ENCODE measurements at regions not wholly inside any gene's neighbourhood (a gene's known extent, or its start where the extent isn't known, plus 50 kb on each side); places are given as distances from the start of the nearest gene placed in this dataset.

GRCh38 chrX:69369999-69370398 is 134.1 kb upstream of the NALF2 start:
- H3K9ac ChIP-seq (ENCODE audit: low read depth in 1 of 3, low read length in 3 of 3): no peak overlapping the region
- peaks cover 0 to 3% (median 0%) of the 10 kb centered on the region in 3 donors for H3K4me1 ChIP-seq (ENCODE audit: control insufficient read depth in 3 of 3, insufficient read depth in 3 of 3, low read length in 3 of 3)
- no peak overlapping the region for H3K4me3 ChIP-seq (ENCODE audit: low read length in 3 of 3)
- no peak overlapping the region for H3K27ac ChIP-seq (ENCODE audit: low read depth, low read length)
- H3K36me3 ChIP-seq (ENCODE audit: control insufficient read depth in 3 of 3, insufficient read depth in 3 of 3, low read length in 3 of 3): no peaks in the 10 kb centered on the region
- H3K9me3 ChIP-seq (ENCODE audit: control insufficient read depth in 3 of 3, low read length in 3 of 3): no peaks in the 10 kb centered on the region
- peaks cover 0 to 12% (median 0%) of the 10 kb centered on the region in 3 donors for H3K27me3 ChIP-seq (ENCODE audit: control insufficient read depth in 3 of 3, insufficient read depth in 3 of 3, low read length in 3 of 3)

- Histone ChIP-seq H3K27me3 (ENCODE audit: control insufficient read depth in 3 of 3, insufficient read depth in 3 of 3, low read length in 3 of 3) (peaks cover 0 to 10% (median 0%) of the 10 kb centered on the region in 3 donors), H3K9ac (ENCODE audit: low read depth in 1 of 3, low read length in 3 of 3) (no peak overlapping the region), H3K36me3 (ENCODE audit: control insufficient read depth in 3 of 3, insufficient read depth in 3 of 3, low read length in 3 of 3) (no peaks in the 10 kb centered on the region), H3K4me3 (ENCODE audit: low read length in 3 of 3) (no peak overlapping the region), H3K9me3 (ENCODE audit: control insufficient read depth in 3 of 3, low read length in 3 of 3) (peaks cover 0 to 2% (median 0%) of the 10 kb centered on the region in 3 donors), H3K27ac (ENCODE audit: low read depth, low read length) (no peak overlapping the region), H3K4me1 (ENCODE audit: control insufficient read depth in 3 of 3, insufficient read depth in 3 of 3, low read length in 3 of 3) (peaks cover 3 to 6% (median 3%) of the 10 kb centered on the region in 3 donors)
Measured at GRCh38 chrX:69366183-69366582, 137.9 kb upstream of the NALF2 start.

GRCh38 chrX:69365755-69366154 is 138.4 kb upstream of the NALF2 start:
- no peak overlapping the region for H3K9ac ChIP-seq (ENCODE audit: low read depth in 1 of 3, low read length in 3 of 3)
- H3K4me1 ChIP-seq (ENCODE audit: control insufficient read depth in 3 of 3, insufficient read depth in 3 of 3, low read length in 3 of 3): peaks cover 3 to 6% (median 3%) of the 10 kb centered on the region in 3 donors
- no peak overlapping the region for H3K27ac ChIP-seq (ENCODE audit: low read depth, low read length)
- peaks cover 0 to 2% (median 0%) of the 10 kb centered on the region in 3 donors for H3K9me3 ChIP-seq (ENCODE audit: control insufficient read depth in 3 of 3, low read length in 3 of 3)
- peaks cover 0 to 9% (median 0%) of the 10 kb centered on the region in 3 donors for H3K27me3 ChIP-seq (ENCODE audit: control insufficient read depth in 3 of 3, insufficient read depth in 3 of 3, low read length in 3 of 3)
- H3K4me3 ChIP-seq (ENCODE audit: low read length in 3 of 3): no peak overlapping the region
- H3K36me3 ChIP-seq (ENCODE audit: control insufficient read depth in 3 of 3, insufficient read depth in 3 of 3, low read length in 3 of 3): no peaks in the 10 kb centered on the region

- Histone ChIP-seq H3K9ac (ENCODE audit: low read depth in 1 of 3, low read length in 3 of 3) (no peak overlapping the region), H3K4me3 (ENCODE audit: low read length in 3 of 3) (no peak overlapping the region), H3K9me3 (ENCODE audit: control insufficient read depth in 3 of 3, low read length in 3 of 3) (peaks cover 0 to 2% (median 0%) of the 10 kb centered on the region in 3 donors), H3K4me1 (ENCODE audit: control insufficient read depth in 3 of 3, insufficient read depth in 3 of 3, low read length in 3 of 3) (peaks cover 3 to 6% (median 3%) of the 10 kb centered on the region in 3 donors), H3K27ac (ENCODE audit: low read depth, low read length) (no peak overlapping the region), H3K27me3 (ENCODE audit: control insufficient read depth in 3 of 3, insufficient read depth in 3 of 3, low read length in 3 of 3) (peaks cover 0 to 9% (median 0%) of the 10 kb centered on the region in 3 donors), H3K36me3 (ENCODE audit: control insufficient read depth in 3 of 3, insufficient read depth in 3 of 3, low read length in 3 of 3) (no peaks in the 10 kb centered on the region)
Measured at GRCh38 chrX:69365349-69365748, 138.8 kb upstream of the NALF2 start.

- Histone ChIP-seq H3K4me1 (ENCODE audit: control insufficient read depth in 3 of 3, insufficient read depth in 3 of 3, low read length in 3 of 3) (peaks cover 3 to 6% (median 3%) of the 10 kb centered on the region in 3 donors), H3K36me3 (ENCODE audit: control insufficient read depth in 3 of 3, insufficient read depth in 3 of 3, low read length in 3 of 3) (no peaks in the 10 kb centered on the region), H3K9me3 (ENCODE audit: control insufficient read depth in 3 of 3, low read length in 3 of 3) (peaks cover 0 to 2% (median 0%) of the 10 kb centered on the region in 3 donors), H3K27ac (ENCODE audit: low read depth, low read length) (no peak overlapping the region), H3K4me3 (ENCODE audit: low read length in 3 of 3) (no peak overlapping the region), H3K9ac (ENCODE audit: low read depth in 1 of 3, low read length in 3 of 3) (no peak overlapping the region), H3K27me3 (ENCODE audit: control insufficient read depth in 3 of 3, insufficient read depth in 3 of 3, low read length in 3 of 3) (peaks cover 0 to 9% (median 0%) of the 10 kb centered on the region in 3 donors)
Measured at GRCh38 chrX:69362856-69363255, 141.3 kb upstream of the NALF2 start.

GRCh38 chrX:69362354-69362753 is 141.8 kb upstream of the NALF2 start:
- Histone ChIP-seq H3K4me1 (ENCODE audit: control insufficient read depth in 3 of 3, insufficient read depth in 3 of 3, low read length in 3 of 3) (peaks cover 3 to 6% (median 3%) of the 10 kb centered on the region in 3 donors), H3K27ac (ENCODE audit: low read depth, low read length) (no peak overlapping the region), H3K9me3 (ENCODE audit: control insufficient read depth in 3 of 3, low read length in 3 of 3) (peaks cover 0 to 2% (median 0%) of the 10 kb centered on the region in 3 donors), H3K27me3 (ENCODE audit: control insufficient read depth in 3 of 3, insufficient read depth in 3 of 3, low read length in 3 of 3) (peaks cover 0 to 9% (median 0%) of the 10 kb centered on the region in 3 donors), H3K4me3 (ENCODE audit: low read length in 3 of 3) (no peak overlapping the region), H3K36me3 (ENCODE audit: control insufficient read depth in 3 of 3, insufficient read depth in 3 of 3, low read length in 3 of 3) (no peaks in the 10 kb centered on the region), H3K9ac (ENCODE audit: low read depth in 1 of 3, low read length in 3 of 3) (no peak overlapping the region)

GRCh38 chrX:69361311-69361845 is 142.7 kb upstream of the NALF2 start:
- no peaks in the 10 kb centered on the region for H3K36me3 ChIP-seq (ENCODE audit: control insufficient read depth in 3 of 3, insufficient read depth in 3 of 3, low read length in 3 of 3)
- peaks cover 0 to 2% (median 0%) of the 10 kb centered on the region in 3 donors for H3K9me3 ChIP-seq (ENCODE audit: control insufficient read depth in 3 of 3, low read length in 3 of 3)
- no peak overlapping the region for H3K4me3 ChIP-seq (ENCODE audit: low read length in 3 of 3)
- no peak overlapping the region for H3K27ac ChIP-seq (ENCODE audit: low read depth, low read length)
- peaks cover 0 to 9% (median 0%) of the 10 kb centered on the region in 3 donors for H3K27me3 ChIP-seq (ENCODE audit: control insufficient read depth in 3 of 3, insufficient read depth in 3 of 3, low read length in 3 of 3)
- no peak overlapping the region for H3K9ac ChIP-seq (ENCODE audit: low read depth in 1 of 3, low read length in 3 of 3)
- H3K4me1 ChIP-seq (ENCODE audit: control insufficient read depth in 3 of 3, insufficient read depth in 3 of 3, low read length in 3 of 3): peaks cover 3 to 6% (median 3%) of the 10 kb centered on the region in 3 donors

- no peak overlapping the region for H3K4me3 ChIP-seq (ENCODE audit: low read length in 3 of 3)
- H3K36me3 ChIP-seq (ENCODE audit: control insufficient read depth in 3 of 3, insufficient read depth in 3 of 3, low read length in 3 of 3): no peaks in the 10 kb centered on the region
- H3K27ac ChIP-seq (ENCODE audit: low read depth, low read length): no peak overlapping the region
- peaks cover 0 to 4% (median 0%) of the 10 kb centered on the region in 3 donors for H3K4me1 ChIP-seq (ENCODE audit: control insufficient read depth in 3 of 3, insufficient read depth in 3 of 3, low read length in 3 of 3)
- peaks cover 0 to 3% (median 0%) of the 10 kb centered on the region in 3 donors for H3K27me3 ChIP-seq (ENCODE audit: control insufficient read depth in 3 of 3, insufficient read depth in 3 of 3, low read length in 3 of 3)
- no peak overlapping the region for H3K9ac ChIP-seq (ENCODE audit: low read depth in 1 of 3, low read length in 3 of 3)
- no peaks in the 10 kb centered on the region for H3K9me3 ChIP-seq (ENCODE audit: control insufficient read depth in 3 of 3, low read length in 3 of 3)
Measured at GRCh38 chrX:69357317-69357716, 146.8 kb upstream of the NALF2 start.

GRCh38 chrX:69324851-69325250 is 159.6 kb upstream of the PJA1 start:
- peaks cover 0 to 3% (median 0%) of the 10 kb centered on the region in 3 donors for H3K27me3 ChIP-seq (ENCODE audit: control insufficient read depth in 3 of 3, insufficient read depth in 3 of 3, low read length in 3 of 3)
- no peak overlapping the region for H3K4me3 ChIP-seq (ENCODE audit: low read length in 3 of 3)
- H3K9me3 ChIP-seq (ENCODE audit: control insufficient read depth in 3 of 3, low read length in 3 of 3): no peaks in the 10 kb centered on the region
- no peak overlapping the region for H3K9ac ChIP-seq (ENCODE audit: low read depth in 1 of 3, low read length in 3 of 3)
- H3K4me1 ChIP-seq (ENCODE audit: control insufficient read depth in 3 of 3, insufficient read depth in 3 of 3, low read length in 3 of 3): no peaks in the 10 kb centered on the region
- H3K27ac ChIP-seq (ENCODE audit: low read depth, low read length): no peak overlapping the region
- H3K36me3 ChIP-seq (ENCODE audit: control insufficient read depth in 3 of 3, insufficient read depth in 3 of 3, low read length in 3 of 3): no peaks in the 10 kb centered on the region

GRCh38 chrX:69323786-69324720 is 158.8 kb upstream of the PJA1 start:
- H3K36me3 ChIP-seq (ENCODE audit: control insufficient read depth in 3 of 3, insufficient read depth in 3 of 3, low read length in 3 of 3): no peaks in the 10 kb centered on the region
- H3K27me3 ChIP-seq (ENCODE audit: control insufficient read depth in 3 of 3, insufficient read depth in 3 of 3, low read length in 3 of 3): peaks cover 0 to 3% (median 0%) of the 10 kb centered on the region in 3 donors
- H3K4me1 ChIP-seq (ENCODE audit: control insufficient read depth in 3 of 3, insufficient read depth in 3 of 3, low read length in 3 of 3): no peaks in the 10 kb centered on the region
- no peaks in the 10 kb centered on the region for H3K9me3 ChIP-seq (ENCODE audit: control insufficient read depth in 3 of 3, low read length in 3 of 3)
- H3K27ac ChIP-seq (ENCODE audit: low read depth, low read length): no peak overlapping the region
- H3K9ac ChIP-seq (ENCODE audit: low read depth in 1 of 3, low read length in 3 of 3): no peak overlapping the region
- H3K4me3 ChIP-seq (ENCODE audit: low read length in 3 of 3): no peak overlapping the region
